H1 (cell line): ENCODE measurements at regions not wholly inside any gene's neighbourhood (a gene's known extent, or its start where the extent isn't known, plus 50 kb on each side); places are given as distances from the start of the nearest gene placed in this dataset.

Experiments used
- CTCF ChIA-PET: fragments of 300-600 bp; sonication (Branson Sonifier 250); formaldehyde crosslinking; loops from one replicate; lab custom pipeline; 2021; ENCODE audit not compliant: partially characterized antibody; lab: Charles Lee
- POLR2A ChIA-PET: fragments of 300-600 bp; sonication (Branson Sonifier 250); formaldehyde crosslinking; loops from one replicate; lab custom pipeline; 2021; ENCODE audit warnings: inconsistent platforms; ENCODE audit not compliant: partially characterized antibody; lab: Charles Lee
- DNase-seq, 2 experiments: peaks; one replicate each; pipeline versions ENCODE4 v3.0.0 to v3.0.0-alpha.2; 2010 to 2022; ENCODE audit warnings: low spot score in 2 of 2, low read depth in 1 of 2, mixed read lengths in 1 of 2
- FAIRE-seq: peaks from 2 replicates; lab custom pipeline; 2011; peaks lifted over from hg19 to GRCh38; lab: Jason Lieb, UNC
- H2AFZ ChIP-seq: 2 replicates; pipeline ENCODE4 v1.8.1; 2012; ENCODE audit warnings: low read length, inconsistent platforms
- H2AK5ac ChIP-seq: 2 replicates; pipeline ENCODE4 v1.6.1; 2013; ENCODE audit warnings: low read depth, low read length
- H2BK120ac ChIP-seq: replicated peaks from 2 replicates; pipeline ENCODE3; 2013; ENCODE audit warnings: low read depth, low read length, inconsistent platforms
- H2BK12ac ChIP-seq: 2 replicates; pipeline ENCODE4 v1.6.1; 2013; ENCODE audit warnings: low read depth, low read length
- H2BK15ac ChIP-seq: 2 replicates; pipeline ENCODE4 v1.6.1; 2013; ENCODE audit warnings: low read length
- H2BK20ac ChIP-seq: 2 replicates; pipeline ENCODE4 v1.6.1; 2013; ENCODE audit warnings: low read length
- H2BK5ac ChIP-seq: 2 replicates; pipeline ENCODE4 v1.6.1; 2013; ENCODE audit warnings: low read depth, low read length
- H3K14ac ChIP-seq: 2 replicates; pipeline ENCODE4 v1.6.1; 2013; ENCODE audit warnings: inconsistent platforms; ENCODE audit not compliant: insufficient read length
- H3K18ac ChIP-seq: 2 replicates; pipeline ENCODE4 v1.6.1; 2013; ENCODE audit warnings: low read length; ENCODE audit errors: extremely low read depth
- H3K23ac ChIP-seq: 2 replicates; pipeline ENCODE4 v1.6.1; 2013; ENCODE audit warnings: inconsistent platforms; ENCODE audit not compliant: insufficient read length
- H3K23me2 ChIP-seq: 2 replicates; pipeline ENCODE4 v1.6.1; 2013; ENCODE audit warnings: low read depth, low read length
- H3K27ac ChIP-seq: 2 replicates; pipeline ENCODE4 v1.6.1; 2011; ENCODE audit warnings: low read depth, low read length, inconsistent platforms
- H3K27me3 ChIP-seq, 4 experiments: replicated peaks in 1 of 4; 1 replicate in 1 of 4; 2 replicates in 3 of 4; pipeline versions ENCODE4 v1.6.1 to v1.8.1; 2011 to 2013; ENCODE audit warnings: low read length in 3 of 4, mild to moderate bottlenecking in 3 of 4, inconsistent platforms in 2 of 4, mixed read lengths in 2 of 4, moderate library complexity in 1 of 4; ENCODE audit not compliant: control insufficient read depth in 3 of 4, insufficient read depth in 3 of 4; ENCODE audit errors: extremely low read depth in 1 of 4
- H3K36me3 ChIP-seq, 4 experiments: 2 replicates each; pipeline versions ENCODE4 v1.6.1 to v1.8.1; 2011 to 2013; ENCODE audit warnings: mild to moderate bottlenecking in 4 of 4, low read length in 3 of 4, moderate library complexity in 2 of 4, control low read depth in 1 of 4, inconsistent platforms in 1 of 4; ENCODE audit not compliant: insufficient read depth in 4 of 4, control insufficient read depth in 2 of 4
- H3K4ac ChIP-seq: replicated peaks from 2 replicates; pipeline ENCODE3; 2013; ENCODE audit warnings: low read length, low read depth, mixed read lengths, inconsistent platforms; ENCODE audit not compliant: insufficient read length
- H3K4me1 ChIP-seq, 4 experiments: replicated peaks in 1 of 4; 1 replicate in 1 of 4; 2 replicates in 3 of 4; pipeline versions ENCODE4 v1.6.1 to v1.8.1; 2011 to 2013; ENCODE audit warnings: low read length in 3 of 4, inconsistent platforms in 2 of 4, mixed read lengths in 1 of 4; ENCODE audit not compliant: insufficient read depth in 4 of 4, control insufficient read depth in 3 of 4
- H3K4me2 ChIP-seq, 2 experiments: 2 replicates each; pipeline versions ENCODE4 v1.6.1 to v1.8.1; 2011 to 2013; ENCODE audit warnings: low read depth in 2 of 2, low read length in 2 of 2, control low read depth in 1 of 2, inconsistent platforms in 1 of 2, mild to moderate bottlenecking in 1 of 2; ENCODE audit not compliant: insufficient read depth in 1 of 2
- H3K4me3 ChIP-seq, 4 experiments: fragments of 200-600, 300-600 bp in 1 of 4; sonication (generic), shearing (Covaris generic), sonication (Bioruptor Twin) in 1 of 4; 2 replicates each; pipeline versions ENCODE4 v1.5.1 to v1.8.1; 2011 to 2016; ENCODE audit warnings: low read length in 4 of 4, low read depth in 3 of 4, control low read depth in 2 of 4, inconsistent platforms in 2 of 4, mild to moderate bottlenecking in 2 of 4, mixed read lengths in 1 of 4, moderate library complexity in 1 of 4; ENCODE audit not compliant: insufficient read depth in 2 of 4; ENCODE audit errors: extremely low read depth in 1 of 4
- H3K56ac ChIP-seq: replicated peaks from 2 replicates; pipeline ENCODE3; 2013; ENCODE audit warnings: low read depth, mild to moderate bottlenecking, mixed read lengths, low read length, inconsistent platforms; ENCODE audit not compliant: insufficient read length
- H3K79me1 ChIP-seq: 2 replicates; pipeline ENCODE4 v1.6.1; 2013; ENCODE audit warnings: low read depth, low read length, control low read depth
- H3K79me2 ChIP-seq, 2 experiments: 2 replicates each; pipeline versions ENCODE4 v1.6.1 to v1.8.1; 2012 to 2013; ENCODE audit warnings: low read length in 2 of 2, mild to moderate bottlenecking in 2 of 2, inconsistent platforms in 1 of 2; ENCODE audit not compliant: insufficient read depth in 2 of 2, control insufficient read depth in 1 of 2
- H3K9ac ChIP-seq, 4 experiments: replicated peaks in 1 of 4; 1 replicate in 1 of 4; 2 replicates in 3 of 4; pipeline versions ENCODE4 v1.6.1 to v1.8.1; 2011 to 2013; ENCODE audit warnings: low read depth in 3 of 4, low read length in 3 of 4, control low read depth in 2 of 4, mild to moderate bottlenecking in 2 of 4, moderate library complexity in 2 of 4, inconsistent platforms in 1 of 4; ENCODE audit errors: extremely low read depth in 1 of 4
- H3K9me3 ChIP-seq, 2 experiments: 2 replicates each; pipeline versions ENCODE4 v1.6.1 to v1.8.1; 2012 to 2013; ENCODE audit warnings: mild to moderate bottlenecking in 2 of 2, moderate library complexity in 2 of 2, control low read depth in 1 of 2, inconsistent platforms in 1 of 2, low read depth in 1 of 2, low read length in 1 of 2, mixed read lengths in 1 of 2; ENCODE audit not compliant: insufficient read depth in 2 of 2
- H4K20me1 ChIP-seq, 2 experiments: replicated peaks in 1 of 2; 2 replicates each; pipeline versions ENCODE3 to v1.8.1; 2011 to 2013; ENCODE audit warnings: inconsistent platforms in 2 of 2, low read length in 2 of 2, mild to moderate bottlenecking in 1 of 2; ENCODE audit not compliant: insufficient read depth in 2 of 2, control insufficient read depth in 1 of 2
- H4K5ac ChIP-seq: 2 replicates; pipeline ENCODE4 v1.6.1; 2013; ENCODE audit warnings: low read length, low read depth, mixed read lengths, inconsistent platforms; ENCODE audit not compliant: insufficient read length
- H4K8ac ChIP-seq: 2 replicates; pipeline ENCODE4 v1.8.0; 2013; ENCODE audit warnings: mild to moderate bottlenecking, moderate library complexity, low read length, inconsistent platforms; ENCODE audit not compliant: insufficient read depth; ENCODE audit errors: extremely low read depth
- H4K91ac ChIP-seq: replicated peaks from 2 replicates; pipeline ENCODE3; 2013; ENCODE audit warnings: low read length, mixed read lengths, inconsistent platforms; ENCODE audit not compliant: insufficient read length
- ATF2 ChIP-seq: IDR thresholded peaks from 2 replicates; pipeline ENCODE4 v1.6.1; 2012; ENCODE audit warnings: low read length, inconsistent platforms
- BACH1 ChIP-seq: IDR thresholded peaks from 2 replicates; pipeline ENCODE4 v1.6.1; 2012; ENCODE audit warnings: low read length, improper control_type of control experiment
- CBX8 ChIP-seq: fragments of 300-800, 300-1000 bp; sonication (generic); IDR thresholded peaks from 2 replicates; pipeline ENCODE4 v1.7.1; 2016; ENCODE audit warnings: low read depth, low read length, borderline replicate concordance
- CREB1 ChIP-seq: IDR thresholded peaks from 2 replicates; pipeline ENCODE4 v1.6.1; 2012; ENCODE audit warnings: inconsistent platforms
- EGR1 ChIP-seq: IDR thresholded peaks from 2 replicates; pipeline ENCODE4 v1.6.1; 2011; ENCODE audit warnings: low read depth, low read length, borderline replicate concordance
- EZH2 ChIP-seq: fragments of 200-600 bp; sonication (generic); IDR thresholded peaks from 2 replicates; pipeline ENCODE4 v1.7.1; 2012; ENCODE audit warnings: low read depth, mild to moderate bottlenecking, moderate library complexity, low read length, inconsistent platforms; ENCODE audit not compliant: severe bottlenecking
- FOSL1 ChIP-seq: IDR thresholded peaks from 2 replicates; pipeline ENCODE4 v1.6.1; 2011; ENCODE audit warnings: mild to moderate bottlenecking, low read depth, low read length, moderate library complexity; ENCODE audit not compliant: insufficient read depth
- RAD21 ChIP-seq, 2 experiments: IDR thresholded peaks in 1 of 2; conservative IDR thresholded peaks in 1 of 2; 2 replicates each; pipeline ENCODE4 v1.6.1; 2011; ENCODE audit warnings: low read depth in 2 of 2, low read length in 2 of 2, improper control_type of control experiment in 1 of 2, inconsistent platforms in 1 of 2, mild to moderate bottlenecking in 1 of 2, moderate library complexity in 1 of 2
- RBBP5 ChIP-seq: IDR thresholded peaks from 2 replicates; pipeline ENCODE4 v1.7.1; 2012; ENCODE audit warnings: low read depth, mild to moderate bottlenecking, inconsistent platforms, low read length, moderate library complexity, borderline replicate concordance
- RXRA ChIP-seq: IDR thresholded peaks from 2 replicates; pipeline ENCODE4 v1.6.1; 2011; ENCODE audit warnings: low read depth, mild to moderate bottlenecking, low read length, moderate library complexity; ENCODE audit not compliant: insufficient read depth
- SIRT6 ChIP-seq: IDR thresholded peaks from one replicate; pipeline ENCODE4 v1.7.1; 2012; ENCODE audit warnings: low read length, inconsistent platforms
- SP1 ChIP-seq: IDR thresholded peaks from 2 replicates; pipeline ENCODE4 v1.6.1; 2011; ENCODE audit warnings: low read depth, low read length
- TAF7 ChIP-seq: optimal IDR thresholded peaks from 2 replicates; pipeline ENCODE3; 2011; ENCODE audit warnings: low read depth, mild to moderate bottlenecking, inconsistent platforms, low read length, moderate library complexity, borderline replicate concordance
- TCF12 ChIP-seq: IDR thresholded peaks from 2 replicates; pipeline ENCODE4 v1.6.1; 2011; ENCODE audit warnings: low read depth, mild to moderate bottlenecking, low read length
- WGBS, 2 experiments: shearing (Covaris generic) in 1 of 2; methylation state at CpG; one replicate each; pipeline versions ENCODE4 v1.1.6 to v1.1.7; 2013 to 2015; ENCODE audit warnings: low lambda C conversion rate in 2 of 2, mixed read lengths in 2 of 2, inconsistent platforms in 1 of 2, low coverage in 1 of 2, missing lambda C conversion rate in 1 of 2; ENCODE audit not compliant: insufficient replicate concordance in 2 of 2, insufficient coverage in 1 of 2, insufficient read length in 1 of 2; ENCODE audit errors: extremely low coverage in 1 of 2, missing lambda C conversion rate in 1 of 2; 5-methylcytosine and 5-hydroxymethylcytosine counted together

- H2AK5ac ChIP-seq, result no peak overlapping the region
- no peak overlapping the region; the same call in 1 of the 2 replicates for H4K8ac ChIP-seq
- no peak overlapping the region for H2BK15ac ChIP-seq
- no peak overlapping the region for H2BK12ac ChIP-seq
- FAIRE-seq (no peak), DNase-seq (no peak)
- H3K4me2 ChIP-seq, result no peak overlapping the region
- H2BK120ac ChIP-seq, result no peak overlapping the region
- H3K9me3 ChIP-seq, result no peaks in the 10 kb centered on the region
- WGBS, 2 experiments, result 92% methylated on average over 8 of the region's 8 CpGs; no CpG with 5 or more reads in 1 of the 2 experiments
- no peak overlapping the region for H3K14ac ChIP-seq
- CTCF ChIA-PET, result interaction anchor here (1.2 to 2.1 kb wide), 2 partner anchors 11 to 36 kb away, joined by 3 to 8 read pairs; no protein-coding TSS in a partner anchor
- H3K9ac ChIP-seq, result no peak overlapping the region
- no peak overlapping the region for H3K4me3 ChIP-seq
- H2BK5ac ChIP-seq, result no peak overlapping the region
- POLR2A ChIA-PET, result no interaction called here
- H2BK20ac ChIP-seq, result no peak overlapping the region
- no peak overlapping the region for H4K91ac ChIP-seq
- H3K27ac ChIP-seq, result no peak overlapping the region
- H4K20me1 ChIP-seq, result no peaks in the 10 kb centered on the region
- no peak overlapping the region for H3K18ac ChIP-seq
- no peaks in the 10 kb centered on the region for H3K79me2 ChIP-seq
- no peak overlapping the region for H3K4ac ChIP-seq
- H3K27me3 ChIP-seq, result 0 out of 7 replicates have a peak, but pooled peaks cover 0 to 2% (median 0%) of the 10 kb centered on the region in 4 experiments
- no peak overlapping the region for H3K23ac ChIP-seq
- H3K36me3 ChIP-seq, result no peaks in the 10 kb centered on the region
- H2AFZ ChIP-seq, result no peak overlapping the region
- H3K23me2 ChIP-seq, result no peaks in the 10 kb centered on the region
- H3K79me1 ChIP-seq, result no peaks in the 10 kb centered on the region
- H3K4me1 ChIP-seq, result no peaks in the 10 kb centered on the region
- no peak overlapping the region for H4K5ac ChIP-seq
- H3K56ac ChIP-seq, result no peak overlapping the region
- TF ChIP-seq EZH2 (no peak), ATF2 (no peak), FOSL1 (no peak), RXRA (no peak), RBBP5 (no peak), SP1 (no peak), TCF12 (no peak), EGR1 (no peak), TAF7 (no peak), SIRT6 (no peak), CBX8 (no peak), RAD21 (IDR thresholded peaks at IDR 0.05 in 1 of 2, conservative IDR thresholded peaks at IDR 0.05 in 1 of 2; ENCODE audit: low read depth in 2 of 2, low read length in 2 of 2) (no peak), CREB1 (no peak), BACH1 (no peak)
Measured at GRCh38 chr18:76223403-76223802, 271.6 kb downstream of the ZNF516 start.
